ENCODE measurements at regions not wholly inside any gene's neighbourhood (a gene's known extent, or its start where the extent isn't known, plus 50 kb on each side); places are given as distances from the start of the nearest gene placed in this dataset.

DNA sequence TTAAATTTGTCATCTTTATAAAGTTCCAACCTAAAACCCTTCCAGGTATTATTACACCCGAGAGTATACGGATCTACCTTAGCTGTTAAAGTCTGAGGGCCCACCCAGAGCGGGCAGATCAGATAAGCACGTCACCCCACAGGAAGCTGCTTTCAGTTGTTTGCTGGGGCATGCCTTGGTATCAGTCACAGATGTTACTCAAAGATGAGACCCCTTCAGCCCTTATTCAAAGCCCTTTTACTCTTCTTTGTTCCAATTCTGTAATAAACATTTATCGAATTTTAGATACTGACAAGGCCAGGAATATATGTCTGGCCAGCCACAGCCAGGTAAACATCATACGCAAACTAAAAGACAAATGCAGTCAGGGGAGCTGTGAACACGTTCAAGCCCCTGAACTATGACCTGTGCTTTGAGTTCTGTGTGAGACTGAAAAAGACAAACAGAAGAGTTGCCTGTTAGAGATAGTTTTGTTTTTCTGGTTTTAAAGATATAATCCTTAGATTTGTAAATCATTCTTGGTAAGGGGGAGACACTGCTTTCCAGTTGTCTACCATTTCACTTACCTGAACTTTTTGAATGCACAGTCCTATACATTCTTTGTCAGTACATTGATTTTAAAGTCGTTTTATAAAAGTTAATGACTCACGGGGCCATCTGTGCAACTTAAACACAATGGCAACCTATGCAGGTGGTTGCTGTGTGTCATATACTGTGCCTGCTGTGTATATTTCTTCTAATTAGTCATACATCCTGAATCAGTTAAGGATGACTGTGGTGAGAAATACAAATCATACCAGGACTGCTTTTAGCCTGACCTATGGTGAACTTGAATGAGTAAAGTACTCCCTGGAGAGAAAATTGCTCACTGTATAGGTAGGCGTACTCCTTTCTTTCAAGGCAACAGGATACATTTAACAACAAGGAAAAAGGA lies 100.5 kb upstream of the ITPRID2 start:
- WGBS (ENCODE audit: insufficient coverage, insufficient replicate concordance, low lambda C conversion rate, missing lambda C conversion rate) = 21% methylated on average over 10 of the region's 10 CpGs
- H3K36me3 ChIP-seq (ENCODE audit: control insufficient read depth in 2 of 2, insufficient read depth in 2 of 2, low read length in 1 of 2) = no peaks in the 10 kb centered on the region
- POLR2A ChIA-PET = no interaction called here
- no TSS peak for BruUV-seq (replicated peaks)
- TF ChIP-seq MEF2B (IDR thresholded peaks at IDR 0.05; ENCODE audit: partially characterized antibody, poor library complexity, severe bottlenecking) = peak; percentile 56
- TF ChIP-seq, protein P1, sequence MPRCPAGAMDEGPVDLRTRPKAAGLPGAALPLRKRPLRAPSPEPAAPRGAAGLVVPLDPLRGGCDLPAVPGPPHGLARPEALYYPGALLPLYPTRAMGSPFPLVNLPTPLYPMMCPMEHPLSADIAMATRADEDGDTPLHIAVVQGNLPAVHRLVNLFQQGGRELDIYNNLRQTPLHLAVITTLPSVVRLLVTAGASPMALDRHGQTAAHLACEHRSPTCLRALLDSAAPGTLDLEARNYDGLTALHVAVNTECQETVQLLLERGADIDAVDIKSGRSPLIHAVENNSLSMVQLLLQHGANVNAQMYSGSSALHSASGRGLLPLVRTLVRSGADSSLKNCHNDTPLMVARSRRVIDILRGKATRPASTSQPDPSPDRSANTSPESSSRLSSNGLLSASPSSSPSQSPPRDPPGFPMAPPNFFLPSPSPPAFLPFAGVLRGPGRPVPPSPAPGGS (IDR thresholded peaks at IDR 0.05; ENCODE audit: borderline replicate concordance, insufficient read depth, low read depth, low read length, poor library complexity, severe bottlenecking) = peak; percentile 59
- TF ChIP-seq, protein P2, sequence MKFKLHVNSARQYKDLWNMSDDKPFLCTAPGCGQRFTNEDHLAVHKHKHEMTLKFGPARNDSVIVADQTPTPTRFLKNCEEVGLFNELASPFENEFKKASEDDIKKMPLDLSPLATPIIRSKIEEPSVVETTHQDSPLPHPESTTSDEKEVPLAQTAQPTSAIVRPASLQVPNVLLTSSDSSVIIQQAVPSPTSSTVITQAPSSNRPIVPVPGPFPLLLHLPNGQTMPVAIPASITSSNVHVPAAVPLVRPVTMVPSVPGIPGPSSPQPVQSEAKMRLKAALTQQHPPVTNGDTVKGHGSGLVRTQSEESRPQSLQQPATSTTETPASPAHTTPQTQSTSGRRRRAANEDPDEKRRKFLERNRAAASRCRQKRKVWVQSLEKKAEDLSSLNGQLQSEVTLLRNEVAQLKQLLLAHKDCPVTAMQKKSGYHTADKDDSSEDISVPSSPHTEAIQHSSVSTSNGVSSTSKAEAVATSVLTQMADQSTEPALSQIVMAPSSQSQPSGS (IDR thresholded peaks at IDR 0.05; ENCODE audit: low read length) = peak; percentile 61; the same call in 1 of the 2 replicates
- TF ChIP-seq NR2F1 (conservative IDR thresholded peaks at IDR 0.05) = peak; percentile 77
- TF ChIP-seq BHLHE40 (IDR thresholded peaks at IDR 0.05; ENCODE audit: borderline replicate concordance in 1 of 2, low read depth in 2 of 2, low read length in 1 of 2) = no peak
- no peak for TF ChIP-seq RBBP5 (conservative IDR thresholded peaks at IDR 0.05)
- TF ChIP-seq MTA2 (IDR thresholded peaks at IDR 0.05; ENCODE audit: low read depth) = peak; percentile 50; the same call in 1 of the 2 replicates
- TF ChIP-seq MYC (IDR thresholded peaks at IDR 0.05; ENCODE audit: insufficient read depth, insufficient read length, insufficient replicate concordance, low read length, severe bottlenecking) = no peak
- no peak for TF ChIP-seq KDM1A (IDR thresholded peaks at IDR 0.05; ENCODE audit: borderline replicate concordance)
- peak; percentile 58; the same call in 1 of the 2 replicates for TF ChIP-seq NFIC (IDR thresholded peaks at IDR 0.05; ENCODE audit: low read depth, low read length)
- TF ChIP-seq EP300 (IDR thresholded peaks at IDR 0.05; ENCODE audit: borderline replicate concordance in 1 of 2, control insufficient read depth in 1 of 2, low read depth in 2 of 2, low read length in 2 of 2) = peak; percentile 34 to 53; a peak in 2 of 4 replicates
- no peak for TF ChIP-seq ASH2L (IDR thresholded peaks at IDR 0.05; ENCODE audit: borderline replicate concordance, low read depth)
- peak; percentile 31; the same call in 1 of the 2 replicates for TF ChIP-seq JUNB (IDR thresholded peaks at IDR 0.05)
- TF ChIP-seq BCL11A (IDR thresholded peaks at IDR 0.05; ENCODE audit: low read depth, low read length) = peak; percentile 29; the same call in 1 of the 2 replicates
- TF ChIP-seq RUNX3 (IDR thresholded peaks at IDR 0.05; ENCODE audit: low read length) = peak; percentile 38
- TF ChIP-seq TCF3 (IDR thresholded peaks at IDR 0.05; ENCODE audit: borderline replicate concordance, insufficient read depth, low read depth, low read length) = peak; percentile 50; the same call in 1 of the 2 replicates
- H3K79me2 ChIP-seq (ENCODE audit: control insufficient read depth, insufficient read depth, low read length) = no peaks in the 10 kb centered on the region
- ATAC-seq = peak; percentile 93
- no peaks in the 10 kb centered on the region; a peak in 1 of 4 replicates for H3K27me3 ChIP-seq (replicated peaks in 1 of 2; ENCODE audit: control insufficient read depth in 2 of 2, insufficient read depth in 2 of 2, low read length in 1 of 2)
- in situ Hi-C loops (cut with MboI) (no loop called here), intact Hi-C loops (cut with micrococcal nuclease; ENCODE audit: unreplicated experiment) (no loop called here)
- CTCF ChIA-PET = no interaction called here
- H3K9ac ChIP-seq (ENCODE audit: control insufficient read depth, insufficient read depth, low read length) = no peak overlapping the region
- no peaks in the 10 kb centered on the region for H3K4me1 ChIP-seq (ENCODE audit: control insufficient read depth, insufficient read depth, low read length)
- FAIRE-seq = no peak
- no peak overlapping the region for H3K27ac ChIP-seq (ENCODE audit: control insufficient read depth, insufficient read depth)
- no peak overlapping the region for H3K4me2 ChIP-seq (ENCODE audit: control insufficient read depth, insufficient read depth)
- DNase-seq (ENCODE audit: low read depth, low spot score) = peak; percentile 50
- H3K9me3 ChIP-seq (replicated peaks; ENCODE audit: control insufficient read depth, insufficient read depth, low read length) = no peaks in the 10 kb centered on the region
- SMC1A ChIA-PET (ENCODE audit: uncharacterized antibody, unreplicated experiment) = no interaction called here
- H4K20me1 ChIP-seq (ENCODE audit: control insufficient read depth, insufficient read depth) = no peaks in the 10 kb centered on the region
- RAD21 ChIA-PET (ENCODE audit: unreplicated experiment) = interaction anchor here (1.3 kb wide), 1 partner anchor 76 kb away, joined by 3 read pairs; no protein-coding TSS in a partner anchor
- H2AFZ ChIP-seq (ENCODE audit: control insufficient read depth, low read depth, low read length) = no peak overlapping the region
- no peak overlapping the region for H3K4me3 ChIP-seq

Data from GM12878 (cell line).